Lung (tissue), 11 donors: ENCODE measurements at regions not wholly inside any gene's neighbourhood (a gene's known extent, or its start where the extent isn't known, plus 50 kb on each side); places are given as distances from the start of the nearest gene placed in this dataset.
"Not testable (repeated sequence)": the region's sequence is repeated elsewhere in the genome, so short reads cannot be mapped to it uniquely, and the experiment has no call there.

Experiments used
- ATAC-seq: fragments of 200-7000 bp; cut with Tn5 transposase; one replicate; pipeline ENCODE4 v1.9.1; 2020; ENCODE audit warnings: moderate number of reproducible peaks; ENCODE audit not compliant: insufficient read depth, low FRiP score
- DNase-seq, 3 donors: peaks; one replicate each; pipeline ENCODE4 v3.0.0-alpha.2; 2013 to 2017
- H3K27ac ChIP-seq, 2 donors: one replicate each; pipeline ENCODE4 v1.5.1; 2013; ENCODE audit warnings: mild to moderate bottlenecking in 2 of 2, moderate library complexity in 2 of 2, control low read depth in 1 of 2, inconsistent platforms in 1 of 2, low read depth in 1 of 2, low read length in 1 of 2
- H3K27me3 ChIP-seq, 3 donors: one replicate each; pipeline ENCODE4 v1.5.1; 2013; ENCODE audit warnings: low read length in 2 of 3; ENCODE audit not compliant: control insufficient read depth in 3 of 3, insufficient read depth in 3 of 3
- H3K36me3 ChIP-seq, 4 donors: one replicate each; pipeline ENCODE4 v1.5.1; 2013; ENCODE audit warnings: low read length in 4 of 4, mild to moderate bottlenecking in 1 of 4, moderate library complexity in 1 of 4; ENCODE audit not compliant: control insufficient read depth in 4 of 4, insufficient read depth in 4 of 4
- H3K4me1 ChIP-seq, 5 donors: one replicate each; pipeline ENCODE4 v1.5.1; 2013; ENCODE audit warnings: low read length in 5 of 5, mild to moderate bottlenecking in 2 of 5, moderate library complexity in 1 of 5; ENCODE audit not compliant: control insufficient read depth in 5 of 5, insufficient read depth in 5 of 5
- H3K4me3 ChIP-seq: one replicate; pipeline ENCODE4 v1.5.1; 2013; ENCODE audit warnings: mild to moderate bottlenecking, control low read depth, moderate library complexity
- H3K9ac ChIP-seq, 2 donors: one replicate each; pipeline ENCODE4 v1.5.1; 2013; ENCODE audit warnings: low read length in 2 of 2, control low read depth in 1 of 2; ENCODE audit not compliant: insufficient read depth in 1 of 2
- H3K9me3 ChIP-seq, 4 donors: one replicate each; pipeline ENCODE4 v1.5.1; 2013; ENCODE audit warnings: low read length in 3 of 4, mild to moderate bottlenecking in 1 of 4, moderate library complexity in 1 of 4; ENCODE audit not compliant: control insufficient read depth in 4 of 4, insufficient read depth in 3 of 4
- CTCF ChIP-seq: IDR thresholded peaks from 2 replicates; pipeline ENCODE4 v1.5.1; 2012; ENCODE audit warnings: mild to moderate bottlenecking; ENCODE audit errors: control extremely low read depth, extremely low read depth
- WGBS, 2 donors: extraction: QIAGEN DNeasy Blood & Tissue Kit; methylation state at CpG; one replicate each; pipeline ENCODE4 v1.1.7; 2013; 5-methylcytosine and 5-hydroxymethylcytosine counted together
- donor health status: control.
- donor health status: control.
- donor health status: Bipolar disorder and iron deficiency.
- donor health status: healthy.
- donor health status: DM: yes; HTN: yes; CAD: no.

- Histone ChIP-seq H3K4me3 (no peak overlapping the region), H3K9me3 (no peaks in the 10 kb centered on the region), H3K4me1 (peaks cover 0 to 8% (median 2%) of the 10 kb centered on the region in 5 donors), H3K9ac (no peak overlapping the region), H3K27me3 (no peaks in the 10 kb centered on the region), H3K27ac (no peak overlapping the region), H3K36me3 (no peaks in the 10 kb centered on the region)
- WGBS, 2 donors: 91 to 92% methylated on average over 5 of the region's 5 CpGs
- TF ChIP-seq CTCF: no peak
- no peak for DNase-seq
- ATAC-seq: no peak
Measured at GRCh38 chr20:53883098-53883911, 187.1 kb downstream of the BCAS1 start.

DNA sequence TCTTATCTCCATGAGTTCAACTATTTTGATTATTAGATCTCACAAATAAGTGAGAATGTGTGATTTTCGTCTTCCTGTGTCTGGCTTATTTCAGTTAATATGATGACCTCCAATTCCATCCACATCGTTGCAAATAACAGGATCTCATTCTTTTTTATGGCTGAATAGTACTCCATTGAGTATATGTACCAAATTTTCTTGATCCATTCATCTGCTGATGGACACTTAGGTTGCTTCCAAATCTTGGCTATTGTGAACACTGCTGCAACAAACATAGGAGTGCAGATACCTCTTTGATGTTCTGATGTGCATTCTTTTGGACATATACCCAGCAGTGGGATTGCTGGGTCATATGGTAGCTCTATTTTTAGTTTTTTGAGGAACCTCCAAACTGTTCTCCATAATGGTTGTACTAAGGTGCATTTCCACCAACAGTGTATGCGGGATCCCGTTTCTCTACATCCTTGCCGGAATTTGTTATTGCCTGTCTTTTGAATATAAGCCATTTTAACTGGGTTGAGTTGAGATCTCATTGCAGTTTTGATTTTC lies 187.9 kb downstream of the BCAS1 start:
- H3K9ac ChIP-seq, H3K27ac ChIP-seq, DNase-seq, H3K27me3 ChIP-seq, H3K4me3 ChIP-seq, ATAC-seq, H3K4me1 ChIP-seq, H3K9me3 ChIP-seq, H3K36me3 ChIP-seq: not testable (repeated sequence)
- WGBS, 2 donors: 96% methylated on average over 5 of the region's 5 CpGs

- Histone ChIP-seq H3K27me3 (no peaks in the 10 kb centered on the region), H3K4me3 (no peak overlapping the region), H3K4me1 (peaks cover 0 to 8% (median 2%) of the 10 kb centered on the region in 5 donors), H3K36me3 (no peaks in the 10 kb centered on the region), H3K9ac (no peak overlapping the region), H3K9me3 (no peaks in the 10 kb centered on the region), H3K27ac (no peak overlapping the region)
- DNase-seq: no peak
- no peak for TF ChIP-seq CTCF
- ATAC-seq: no peak
- 88 to 91% methylated on average over 3 of the region's 3 CpGs for WGBS, 2 donors
Measured at GRCh38 chr20:53881362-53881761, 189.0 kb downstream of the BCAS1 start.

- TF ChIP-seq CTCF: no peak
- Histone ChIP-seq H3K27ac (no peak overlapping the region), H3K4me1 (peaks cover 0 to 8% (median 2%) of the 10 kb centered on the region in 5 donors), H3K27me3 (no peaks in the 10 kb centered on the region), H3K4me3 (no peak overlapping the region), H3K9ac (no peak overlapping the region), H3K36me3 (no peaks in the 10 kb centered on the region), H3K9me3 (no peaks in the 10 kb centered on the region)
- DNase-seq (no peak), ATAC-seq (no peak)
- WGBS, 2 donors: 79 to 81% methylated on average over 9 of the region's 9 CpGs
Measured at GRCh38 chr20:53880108-53880641, 190.2 kb downstream of the BCAS1 start.
